IgD-negative memory B cell (primary cell): ENCODE measurements at regions not wholly inside any gene's neighbourhood (a gene's known extent, or its start where the extent isn't known, plus 50 kb on each side); places are given as distances from the start of the nearest gene placed in this dataset.

Source experiments
- H3K27ac Mint-ChIP-seq, 3 donors: one replicate each; pipeline ENCODE4 v1.8.0; 2020 to 2022; ENCODE audit warnings: mild to moderate bottlenecking in 3 of 3, mixed read lengths in 3 of 3, moderate library complexity in 1 of 3
- H3K27me3 Mint-ChIP-seq: one replicate; pipeline ENCODE4 v1.8.0; 2021; ENCODE audit warnings: mixed read lengths
- H3K36me3 Mint-ChIP-seq: one replicate; pipeline ENCODE4 v1.8.0; 2020; ENCODE audit warnings: mild to moderate bottlenecking, mixed read lengths
- H3K4me1 Mint-ChIP-seq, 3 donors: one replicate each; pipeline ENCODE4 v1.8.0; 2020 to 2022; ENCODE audit warnings: mixed read lengths in 3 of 3, mild to moderate bottlenecking in 1 of 3
- H3K4me3 Mint-ChIP-seq, 4 donors: one replicate each; pipeline ENCODE4 v1.8.0; 2020 to 2022; ENCODE audit warnings: mild to moderate bottlenecking in 4 of 4, mixed read lengths in 4 of 4, moderate library complexity in 3 of 4
- H3K9me3 Mint-ChIP-seq, 3 donors: one replicate each; pipeline ENCODE4 v1.8.0; 2020 to 2021; ENCODE audit warnings: mixed read lengths in 3 of 3, mild to moderate bottlenecking in 1 of 3

DNA sequence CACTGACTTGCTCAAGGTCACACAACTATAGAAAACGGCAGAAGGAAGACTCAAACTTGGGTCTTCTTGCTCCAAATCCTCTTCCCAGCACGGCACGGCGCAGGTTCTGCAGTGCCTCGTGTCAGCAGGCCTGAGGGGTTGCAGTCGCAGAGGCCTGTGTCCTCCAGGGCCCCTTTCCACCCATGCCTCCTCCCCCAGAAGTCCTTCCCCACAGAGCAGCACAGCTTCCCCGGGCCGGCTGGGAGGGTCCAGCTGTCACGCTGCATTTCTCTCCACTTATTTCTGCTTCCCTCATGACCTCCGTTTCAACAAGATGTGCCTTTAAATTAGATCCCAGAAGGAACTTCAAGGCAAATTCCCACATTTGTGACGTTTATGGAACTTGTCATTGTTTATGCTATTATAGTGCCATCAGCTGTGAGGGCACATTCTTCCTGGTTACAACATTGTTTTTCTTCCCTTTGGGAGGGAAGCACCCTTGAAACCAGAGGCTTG is 148.4 kb downstream of the C5orf15 start:
- peak overlapping the region in 1 of 3 donors; percentile 11 for H3K27ac Mint-ChIP-seq
- H3K9me3 Mint-ChIP-seq: peaks cover 0 to 1% (median 0%) of the 10 kb centered on the region in 3 donors
- H3K27me3 Mint-ChIP-seq: peaks cover 11% of the 10 kb centered on the region
- peaks cover 1% of the 10 kb centered on the region for H3K36me3 Mint-ChIP-seq
- peaks cover 7 to 18% (median 12%) of the 10 kb centered on the region in 3 donors for H3K4me1 Mint-ChIP-seq
- no peak overlapping the region for H3K4me3 Mint-ChIP-seq

DNA sequence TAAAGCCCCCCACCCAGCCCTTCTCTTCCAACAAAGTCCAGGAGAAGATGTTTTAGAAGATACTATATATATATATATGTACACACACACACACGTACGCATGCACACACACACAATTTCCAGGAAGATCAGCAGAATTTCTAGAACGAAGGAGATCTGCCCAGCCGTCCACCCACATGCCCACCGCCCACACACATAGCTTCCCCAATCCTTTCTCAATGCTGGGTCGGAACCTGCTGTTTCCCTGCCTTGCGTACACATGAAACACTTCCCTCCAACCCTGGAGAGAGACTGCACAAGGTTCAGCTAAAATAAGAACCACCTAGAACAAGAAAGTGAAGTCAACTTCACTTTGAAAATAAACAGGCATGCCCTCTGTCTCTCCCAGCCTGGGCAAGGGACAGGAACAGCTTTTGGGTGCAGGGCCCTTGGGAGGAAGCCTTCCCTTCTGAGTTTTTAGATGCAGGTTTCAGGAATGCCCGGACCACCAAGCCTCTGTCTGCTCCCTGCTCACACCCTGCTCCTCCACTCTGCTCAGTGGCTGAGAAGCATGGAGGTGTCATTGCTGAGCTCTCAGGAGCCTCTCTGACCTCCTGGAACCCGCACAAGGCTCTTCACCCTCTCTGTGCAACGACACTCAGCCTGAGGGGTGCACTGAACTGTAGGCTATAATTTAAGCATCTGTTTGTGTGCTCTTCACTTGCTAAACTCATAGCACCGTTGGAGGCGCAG is 149.4 kb downstream of the C5orf15 start:
- Mint-ChIP-seq H3K27ac (peak overlapping the region in 1 of 3 donors; percentile 54), H3K9me3 (peaks cover 0 to 1% (median 0%) of the 10 kb centered on the region in 3 donors), H3K4me3 (no peak overlapping the region), H3K4me1 (peaks cover 3 to 8% (median 4%) of the 10 kb centered on the region in 3 donors), H3K27me3 (peaks cover 14% of the 10 kb centered on the region), H3K36me3 (peaks cover 1% of the 10 kb centered on the region)

DNA sequence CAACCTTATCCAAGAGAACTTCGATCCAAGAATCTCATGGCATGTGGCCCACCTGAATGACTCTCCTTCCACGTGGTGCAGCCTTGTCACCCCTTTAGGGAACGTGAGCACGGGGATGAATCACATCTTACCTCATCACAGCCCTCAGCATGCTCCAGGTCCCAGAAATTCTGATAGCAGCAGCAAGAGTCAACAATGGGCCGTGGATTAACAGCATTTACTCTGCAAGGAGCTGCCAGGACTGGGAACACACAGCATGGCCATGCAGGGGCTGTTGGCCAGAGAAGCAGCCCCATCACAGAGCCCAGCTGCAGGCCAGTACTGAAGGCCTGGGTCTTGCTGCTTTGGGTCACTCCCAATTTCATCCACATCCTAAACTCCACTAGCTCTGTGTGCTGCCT is 150.4 kb downstream of the C5orf15 start:
- Mint-ChIP-seq H3K36me3 (peaks cover 1% of the 10 kb centered on the region), H3K27ac (no peak overlapping the region)

DNA sequence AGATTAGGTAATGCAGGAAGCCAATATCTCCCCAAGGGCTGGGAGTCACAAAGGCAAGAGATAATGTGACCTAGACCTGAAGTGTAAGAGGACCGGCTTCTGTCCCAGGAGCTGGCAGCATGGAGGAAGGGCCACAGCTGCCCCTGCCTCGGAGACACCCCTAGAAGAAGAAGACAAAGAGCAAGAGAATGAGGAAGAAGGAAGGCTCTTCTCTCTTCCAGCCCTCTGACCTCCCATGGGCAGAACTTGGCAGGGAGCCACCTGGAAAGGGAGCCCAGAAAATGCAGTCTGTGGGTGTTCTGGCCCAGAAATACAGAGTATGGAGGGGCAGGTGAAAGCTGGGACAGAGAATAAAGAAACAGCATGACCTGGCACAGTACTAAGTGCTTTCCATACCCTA is 151.0 kb downstream of the C5orf15 start:
- Mint-ChIP-seq H3K36me3 (peaks cover 1% of the 10 kb centered on the region), H3K4me3 (no peak overlapping the region), H3K9me3 (peaks cover 0 to 4% (median 0%) of the 10 kb centered on the region in 3 donors), H3K4me1 (peaks cover 0 to 8% (median 3%) of the 10 kb centered on the region in 3 donors), H3K27me3 (peaks cover 22% of the 10 kb centered on the region), H3K27ac (no peak overlapping the region)

More for the DNA sequence above, 150.4 kb downstream of the C5orf15 start:
- Mint-ChIP-seq H3K4me1 (peaks cover 3 to 8% (median 4%) of the 10 kb centered on the region in 3 donors), H3K27me3 (peaks cover 21% of the 10 kb centered on the region), H3K9me3 (peaks cover 0 to 1% (median 0%) of the 10 kb centered on the region in 3 donors), H3K4me3 (no peak overlapping the region)

DNA sequence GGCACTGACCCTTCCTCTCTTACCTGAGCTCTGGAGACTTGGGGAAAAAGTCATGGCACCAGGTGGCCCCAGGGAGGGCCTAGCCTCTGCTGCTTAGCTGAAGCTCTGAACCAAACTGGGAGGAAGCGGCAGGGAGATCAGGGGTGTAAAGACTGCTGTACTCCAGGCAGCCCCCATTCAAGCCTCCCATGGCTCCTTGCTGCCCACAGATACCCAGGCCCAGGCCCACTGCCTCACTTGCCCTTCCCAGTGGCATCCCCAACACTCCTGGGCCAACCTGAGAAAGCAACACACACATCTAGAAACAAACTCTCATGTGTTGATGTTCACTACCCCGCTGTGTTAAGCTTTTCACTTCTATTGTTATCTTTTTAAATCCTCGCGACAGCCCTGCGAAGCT is 151.6 kb downstream of the C5orf15 start:
- Mint-ChIP-seq H3K27me3 (peaks cover 19% of the 10 kb centered on the region), H3K4me1 (peaks cover 0 to 8% (median 3%) of the 10 kb centered on the region in 3 donors), H3K36me3 (no peaks in the 10 kb centered on the region), H3K4me3 (no peak overlapping the region), H3K27ac (no peak overlapping the region), H3K9me3 (peaks cover 0 to 6% (median 0%) of the 10 kb centered on the region in 3 donors)

DNA sequence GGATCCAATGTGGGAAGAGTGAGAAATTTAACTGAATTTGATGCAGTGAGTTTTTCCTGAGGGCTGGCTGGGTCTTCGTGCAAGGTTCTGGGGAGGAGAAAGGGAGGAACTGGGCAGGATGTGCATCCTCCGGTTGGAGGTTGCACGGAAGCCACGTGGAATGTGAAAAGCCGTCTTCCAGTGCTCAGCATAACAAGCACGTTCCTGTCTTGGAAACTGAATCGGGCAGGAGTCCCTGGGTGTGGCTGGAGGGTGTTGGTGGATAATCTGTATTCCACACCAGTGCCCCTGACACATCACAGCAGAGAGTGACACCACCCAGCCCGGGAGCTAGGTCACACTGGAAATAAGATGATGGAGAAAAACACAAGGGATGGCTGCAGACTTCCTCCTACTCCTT is 154.3 kb downstream of the C5orf15 start:
- H3K27me3 Mint-ChIP-seq: peaks cover 21% of the 10 kb centered on the region
- H3K4me3 Mint-ChIP-seq: no peak overlapping the region
- H3K36me3 Mint-ChIP-seq: no peaks in the 10 kb centered on the region
- H3K4me1 Mint-ChIP-seq: peaks cover 0 to 4% (median 0%) of the 10 kb centered on the region in 3 donors
- H3K9me3 Mint-ChIP-seq: peaks cover 0 to 5% (median 0%) of the 10 kb centered on the region in 3 donors
- no peak overlapping the region for H3K27ac Mint-ChIP-seq

DNA sequence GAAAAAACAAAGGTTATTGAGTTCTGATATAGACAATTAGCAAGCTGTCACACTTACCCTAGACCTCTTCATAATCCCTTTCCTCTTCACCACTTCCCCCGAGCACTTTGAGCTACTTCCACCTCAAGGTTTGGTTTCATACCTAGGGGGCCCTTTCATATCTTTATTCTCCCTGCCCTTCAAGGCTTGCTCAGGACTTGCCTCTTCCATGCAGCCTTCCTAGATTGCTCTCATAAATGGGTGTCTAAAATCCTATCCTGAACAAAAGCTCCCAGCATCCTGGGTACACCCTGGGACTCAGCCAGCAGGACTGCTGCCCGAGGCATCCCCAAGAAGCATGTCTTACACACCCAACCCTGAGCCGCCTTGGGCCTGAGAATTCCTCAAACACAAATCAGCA is 157.3 kb downstream of the C5orf15 start:
- H3K27me3 Mint-ChIP-seq: peaks cover 19% of the 10 kb centered on the region
- H3K4me1 Mint-ChIP-seq: no peaks in the 10 kb centered on the region
- H3K4me3 Mint-ChIP-seq: no peak overlapping the region
- H3K36me3 Mint-ChIP-seq: no peaks in the 10 kb centered on the region
- no peak overlapping the region for H3K27ac Mint-ChIP-seq
- peaks cover 0 to 5% (median 0%) of the 10 kb centered on the region in 3 donors for H3K9me3 Mint-ChIP-seq

DNA sequence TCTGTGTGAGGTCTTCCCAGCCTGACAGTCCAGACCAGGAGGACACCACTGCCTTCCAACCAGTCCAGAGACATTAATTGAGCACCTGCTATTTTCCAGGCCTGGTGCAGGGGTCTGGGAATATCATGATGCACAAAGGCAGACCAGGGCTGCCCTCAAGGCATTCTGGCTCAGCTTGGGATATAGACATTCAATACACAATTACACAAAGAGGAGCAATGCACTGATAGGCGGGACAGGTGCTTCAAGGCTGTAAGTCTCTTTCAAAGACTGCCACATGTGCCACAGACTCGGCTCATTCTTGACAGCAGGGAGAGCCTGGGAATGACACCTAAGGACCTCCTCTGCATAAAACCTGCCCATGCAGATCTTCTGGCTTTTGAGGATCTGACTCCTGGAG is 158.6 kb downstream of the C5orf15 start:
- Mint-ChIP-seq H3K4me1 (no peaks in the 10 kb centered on the region), H3K36me3 (peaks cover 1% of the 10 kb centered on the region), H3K27ac (no peak overlapping the region), H3K9me3 (peaks cover 0 to 5% (median 0%) of the 10 kb centered on the region in 3 donors), H3K4me3 (no peak overlapping the region), H3K27me3 (peaks cover 22% of the 10 kb centered on the region)

DNA sequence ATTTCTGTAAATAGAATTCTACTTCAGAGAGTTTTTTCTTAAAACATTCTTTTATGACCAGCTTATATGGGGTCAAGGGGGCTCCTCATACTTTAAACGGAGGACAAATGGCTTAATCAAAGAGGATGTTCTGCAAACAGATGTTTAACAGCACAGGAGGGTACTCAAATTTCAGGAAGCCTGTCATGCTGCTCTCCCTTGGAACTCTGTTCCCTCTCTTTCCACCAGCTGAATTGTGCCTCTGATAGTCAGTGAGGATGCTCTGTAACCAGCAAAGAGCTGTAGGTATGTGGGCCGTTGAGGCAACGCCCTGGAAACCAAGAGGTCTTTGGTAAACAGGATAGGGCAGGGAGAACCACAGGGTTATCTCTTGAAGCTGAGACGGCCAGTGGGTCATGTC is 161.1 kb downstream of the C5orf15 start:
- Mint-ChIP-seq H3K27me3 (peaks cover 14% of the 10 kb centered on the region), H3K9me3 (peaks cover 0 to 4% (median 2%) of the 10 kb centered on the region in 3 donors), H3K4me3 (no peak overlapping the region), H3K27ac (no peak overlapping the region), H3K36me3 (peaks cover 3% of the 10 kb centered on the region), H3K4me1 (no peaks in the 10 kb centered on the region)

DNA sequence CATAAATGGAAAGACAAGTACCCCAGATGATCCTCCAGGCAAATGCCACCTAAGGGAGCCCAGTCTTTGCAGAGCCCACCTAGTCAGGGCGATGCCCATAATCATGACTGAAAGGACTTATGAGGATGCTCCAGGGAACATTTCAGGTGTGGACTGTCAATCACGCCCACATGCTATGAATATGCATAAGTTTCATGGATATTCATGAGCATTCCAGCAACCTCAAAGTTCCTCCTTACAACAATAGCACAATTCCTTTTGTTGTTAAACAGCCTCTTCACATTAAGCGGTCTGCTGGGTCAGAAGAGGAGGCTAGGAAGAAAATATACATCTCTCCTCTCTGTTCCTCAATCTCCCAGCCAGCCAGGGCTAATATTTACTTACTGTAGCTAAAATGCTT is 161.6 kb downstream of the C5orf15 start:
- Mint-ChIP-seq H3K4me1 (no peaks in the 10 kb centered on the region), H3K27me3 (peaks cover 16% of the 10 kb centered on the region), H3K9me3 (peaks cover 0 to 4% (median 0%) of the 10 kb centered on the region in 3 donors), H3K27ac (no peak overlapping the region), H3K36me3 (peaks cover 3% of the 10 kb centered on the region), H3K4me3 (no peak overlapping the region)

DNA sequence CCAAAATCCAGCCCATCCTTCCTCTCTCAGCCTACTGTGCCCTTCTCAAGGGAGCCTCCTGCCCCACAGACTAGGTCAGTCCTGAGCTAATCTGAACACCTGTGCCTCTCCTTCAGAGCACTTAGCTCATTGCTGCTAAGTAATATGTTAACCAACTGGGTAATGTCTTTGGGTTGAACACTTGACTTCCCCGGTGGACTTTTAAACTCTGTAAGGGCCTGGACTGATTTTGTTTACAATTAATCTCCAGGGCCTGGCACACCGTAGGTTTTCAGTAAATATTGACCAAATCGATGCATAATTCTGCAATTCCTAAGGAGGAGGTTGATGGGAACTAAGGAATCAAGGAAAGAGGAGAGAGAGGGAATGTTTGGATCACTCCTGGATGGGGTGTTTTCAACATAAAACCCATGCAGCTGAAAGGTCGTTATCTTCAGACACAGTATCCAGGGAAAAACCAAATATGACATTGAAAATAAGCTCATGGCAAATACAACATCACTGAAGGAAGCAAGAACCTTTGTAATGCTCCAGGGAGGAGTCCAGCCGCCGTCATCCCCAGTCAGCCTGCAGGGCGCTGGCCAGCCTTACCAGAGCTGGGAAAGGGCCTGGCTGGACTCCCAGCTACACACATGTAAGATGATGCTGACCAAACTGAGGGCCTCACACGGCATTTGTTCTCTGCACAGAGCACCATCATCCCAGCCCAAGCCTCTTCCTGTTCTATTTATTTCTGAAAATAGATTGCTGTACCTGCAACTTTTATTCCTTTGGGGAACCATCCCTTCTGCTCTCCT is 166.3 kb downstream of the C5orf15 start:
- Mint-ChIP-seq H3K4me1 (peaks cover 0 to 2% (median 2%) of the 10 kb centered on the region in 3 donors), H3K27ac (no peak overlapping the region), H3K9me3 (peaks cover 0 to 4% (median 2%) of the 10 kb centered on the region in 3 donors)

DNA sequence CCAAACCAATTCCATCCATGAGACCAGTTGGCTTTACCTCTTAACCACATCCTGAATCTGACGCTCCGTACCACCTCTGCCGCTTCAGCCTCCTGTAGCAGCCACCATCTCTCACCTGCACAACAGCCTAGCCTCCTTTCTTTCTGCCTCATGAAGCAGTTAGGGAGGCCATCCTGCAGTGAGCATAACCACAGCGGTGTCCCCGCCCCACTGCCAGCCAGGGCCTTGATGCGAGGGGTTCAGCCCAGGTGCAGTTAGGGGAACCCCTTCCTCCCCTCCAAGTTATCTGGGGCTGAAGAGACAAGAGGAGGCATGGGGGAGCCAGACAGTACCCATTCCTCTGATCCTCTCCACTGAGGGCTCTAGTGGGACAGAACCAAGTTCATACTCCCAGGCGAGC is 167.0 kb downstream of the C5orf15 start:
- H3K4me3 Mint-ChIP-seq: no peak overlapping the region
- H3K36me3 Mint-ChIP-seq: peaks cover 3% of the 10 kb centered on the region
- peaks cover 0 to 4% (median 2%) of the 10 kb centered on the region in 3 donors for H3K9me3 Mint-ChIP-seq
- peaks cover 0 to 2% (median 2%) of the 10 kb centered on the region in 3 donors for H3K4me1 Mint-ChIP-seq
- H3K27ac Mint-ChIP-seq: no peak overlapping the region
- H3K27me3 Mint-ChIP-seq: peaks cover 26% of the 10 kb centered on the region

More for the DNA sequence above, 166.3 kb downstream of the C5orf15 start:
- Mint-ChIP-seq H3K36me3 (peaks cover 3% of the 10 kb centered on the region), H3K27me3 (peaks cover 24% of the 10 kb centered on the region), H3K4me3 (no peak overlapping the region)

DNA sequence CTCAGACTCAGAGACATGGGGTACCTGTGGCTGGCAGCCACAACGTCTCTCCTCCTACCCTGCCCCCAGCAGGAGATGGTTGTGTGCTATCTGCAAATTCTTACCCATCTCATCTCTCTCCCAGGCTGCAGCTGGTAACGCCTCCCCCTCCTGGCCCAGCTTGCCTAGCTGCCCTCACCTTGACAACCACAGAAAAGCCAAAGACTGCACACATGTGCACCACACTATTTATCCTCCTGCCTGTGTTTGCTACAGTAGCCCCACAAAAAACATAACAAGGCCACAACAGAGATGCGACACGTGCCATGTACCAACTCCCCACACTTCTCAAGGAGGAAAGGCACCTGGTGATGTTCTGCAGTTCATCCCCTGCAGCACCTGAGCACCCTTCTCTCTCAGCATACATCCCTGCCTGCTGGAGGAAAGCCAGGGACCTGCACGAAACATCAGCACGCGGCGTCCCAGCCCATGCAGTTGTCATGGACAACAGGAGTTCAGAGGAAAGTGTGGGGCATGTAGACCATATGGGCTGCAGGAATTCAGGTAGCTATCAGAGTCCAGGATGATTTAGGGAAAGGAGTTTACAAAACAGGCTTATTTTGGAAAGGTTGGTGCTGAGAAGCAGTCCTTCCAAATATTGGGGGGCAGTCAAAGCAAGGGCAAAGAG is 168.7 kb downstream of the C5orf15 start:
- Mint-ChIP-seq H3K4me3 (no peak overlapping the region), H3K9me3 (peaks cover 0 to 4% (median 2%) of the 10 kb centered on the region in 3 donors), H3K27me3 (peaks cover 24% of the 10 kb centered on the region), H3K27ac (no peak overlapping the region), H3K4me1 (peaks cover 0 to 2% (median 2%) of the 10 kb centered on the region in 3 donors), H3K36me3 (peaks cover 1% of the 10 kb centered on the region)

DNA sequence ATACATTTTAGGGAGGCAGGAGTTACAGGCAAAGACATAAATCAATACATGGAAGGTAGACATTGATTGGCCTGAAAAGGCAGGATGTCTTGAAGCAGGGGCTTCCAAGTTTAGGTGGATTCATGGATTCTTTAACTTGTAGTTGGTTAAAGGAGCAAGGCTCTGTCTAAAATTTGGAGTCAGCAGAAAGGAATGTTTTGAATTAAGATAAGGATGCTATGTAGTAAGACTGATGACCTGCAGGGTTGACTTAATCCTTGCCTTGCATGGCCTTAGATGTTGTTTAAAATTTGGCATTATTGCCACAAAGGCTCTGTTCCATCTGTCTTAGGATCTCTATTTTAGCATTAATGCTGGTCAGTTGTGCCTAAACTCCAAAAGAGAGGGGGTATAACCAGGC is 171.3 kb downstream of the C5orf15 start:
- Mint-ChIP-seq H3K27ac (no peak overlapping the region), H3K9me3 (peaks cover 0 to 2% (median 0%) of the 10 kb centered on the region in 3 donors), H3K27me3 (peaks cover 22% of the 10 kb centered on the region), H3K4me1 (peaks cover 0 to 2% (median 2%) of the 10 kb centered on the region in 3 donors), H3K36me3 (no peaks in the 10 kb centered on the region), H3K4me3 (no peak overlapping the region)
